Spleen (tissue), 11 donors: ENCODE measurements at regions not wholly inside any gene's neighbourhood (a gene's known extent, or its start where the extent isn't known, plus 50 kb on each side); places are given as distances from the start of the nearest gene placed in this dataset.

Experiments used
- DNase-seq: peaks from one replicate; pipeline ENCODE4 v3.0.0-alpha.2; 2020
- H3K27ac ChIP-seq, 8 donors: fragments of 200-600 bp; sonication (generic) in 7 of 8; 1 replicate in 4 of 8; 2 replicates in 4 of 8; pipeline versions ENCODE4 v1.5.0 to v1.8.0; 2016 to 2021; ENCODE audit warnings: inconsistent platforms in 4 of 8, mild to moderate bottlenecking in 4 of 8, moderate library complexity in 1 of 8
- H3K27me3 ChIP-seq, 7 donors: fragments of 200-600 bp; sonication (generic) in 6 of 7; replicated peaks in 1 of 7; 1 replicate in 4 of 7; 2 replicates in 3 of 7; pipeline versions ENCODE4 v1.5.0 to v1.8.0; 2016 to 2021; ENCODE audit warnings: inconsistent platforms in 3 of 7, mild to moderate bottlenecking in 1 of 7
- H3K36me3 ChIP-seq, 6 donors: fragments of 200-600 bp; sonication (generic) in 5 of 6; 1 replicate in 4 of 6; 2 replicates in 2 of 6; pipeline versions ENCODE4 v1.5.0 to v1.8.0; 2016 to 2021; ENCODE audit warnings: inconsistent platforms in 2 of 6
- H3K4me1 ChIP-seq, 6 donors: fragments of 200-600 bp; sonication (generic) in 5 of 6; 1 replicate in 3 of 6; 2 replicates in 3 of 6; pipeline versions ENCODE4 v1.5.0 to v1.8.0; 2016 to 2021; ENCODE audit warnings: inconsistent platforms in 3 of 6
- H3K4me3 ChIP-seq, 8 donors: fragments of 200-600 bp; sonication (generic) in 7 of 8; 1 replicate in 4 of 8; 2 replicates in 4 of 8; pipeline versions ENCODE4 v1.5.0 to v1.8.0; 2016 to 2021; ENCODE audit warnings: inconsistent platforms in 4 of 8, mild to moderate bottlenecking in 4 of 8, moderate library complexity in 2 of 8
- H3K9me3 ChIP-seq, 8 donors: fragments of 200-600 bp; sonication (generic) in 7 of 8; 1 replicate in 4 of 8; 2 replicates in 4 of 8; pipeline versions ENCODE4 v1.5.0 to v1.8.0; 2016 to 2021; ENCODE audit warnings: inconsistent platforms in 4 of 8
- POLR2A ChIP-seq, 3 donors: fragments of 450-650 bp; IDR thresholded peaks; one replicate each; pipeline ENCODE4 v1.5.1; 2017; ENCODE audit warnings: antibody characterized with exemption in 3 of 3, mild to moderate bottlenecking in 1 of 3
- POLR2AphosphoS5 ChIP-seq, 3 donors: sonication (generic); formaldehyde crosslinking; IDR thresholded peaks; one replicate each; pipeline ENCODE4 v1.5.1; 2017; ENCODE audit warnings: antibody characterized with exemption in 3 of 3
- WGBS, 5 donors: extraction: QIAGEN DNeasy Blood & Tissue Kit in 3 of 5; methylation state at CpG; one replicate each; pipeline versions ENCODE4 v1.1.5 to v1.1.7; 2013 to 2018; 5-methylcytosine and 5-hydroxymethylcytosine counted together
- intact Hi-C: fragments of 100-400 bp; cut with DNase I; formaldehyde crosslinking; loops from one replicate; pipeline ENCODE4 v1.15.0; 2023; ENCODE audit warnings: low total_unique reads
- TF ChIP-seq, protein P1 (sequence below), 11 experiments: fragments of 200-600 bp in 7 of 11; fragments of 450-650 bp in 4 of 11; sonication (generic) in 4 of 11; IDR thresholded peaks in 8 of 11; conservative IDR thresholded peaks in 3 of 11; 1 replicate in 7 of 11; 2 replicates in 4 of 11; pipeline versions ENCODE4 v1.4.0 to v1.8.0; 2016 to 2021; ENCODE audit warnings: antibody characterized with exemption in 11 of 11, inconsistent platforms in 4 of 11, mild to moderate bottlenecking in 1 of 11
- donor health status: healthy with polysubstance abuse.
- donor health status: DM: no; HTN: no; CAD: no; lungs with moderate emphysema.
- donor health status: DM: no; HTN: no; CAD: no.
- donor health status: Bipolar disorder and iron deficiency.
- donor health status: healthy.
- donor health status: DM: no; HTN: no; CAD: no.
- donor health status: DM: yes; HTN: yes; CAD: no.

GRCh38 chr15:36502509-36502908, 76.9 kb upstream of the CDIN1 start:
- Histone ChIP-seq H3K27me3 (peaks cover 0 to 4% (median 0%) of the 10 kb centered on the region in 7 donors), H3K4me1 (no peaks in the 10 kb centered on the region), H3K27ac (no peak overlapping the region), H3K9me3 (no peaks in the 10 kb centered on the region), H3K36me3 (no peaks in the 10 kb centered on the region), H3K4me3 (no peak overlapping the region)
- intact Hi-C loops = no loop called here
- WGBS, 5 donors = 72 to 89% (median 80%) methylated on average over 1 of the region's 1 CpG
- DNase-seq = no peak
- no peak for TF ChIP-seq POLR2AphosphoS5 (IDR thresholded peaks at IDR 0.05)
- no peak for TF ChIP-seq POLR2A (IDR thresholded peaks at IDR 0.05)
- TF ChIP-seq, protein P1, sequence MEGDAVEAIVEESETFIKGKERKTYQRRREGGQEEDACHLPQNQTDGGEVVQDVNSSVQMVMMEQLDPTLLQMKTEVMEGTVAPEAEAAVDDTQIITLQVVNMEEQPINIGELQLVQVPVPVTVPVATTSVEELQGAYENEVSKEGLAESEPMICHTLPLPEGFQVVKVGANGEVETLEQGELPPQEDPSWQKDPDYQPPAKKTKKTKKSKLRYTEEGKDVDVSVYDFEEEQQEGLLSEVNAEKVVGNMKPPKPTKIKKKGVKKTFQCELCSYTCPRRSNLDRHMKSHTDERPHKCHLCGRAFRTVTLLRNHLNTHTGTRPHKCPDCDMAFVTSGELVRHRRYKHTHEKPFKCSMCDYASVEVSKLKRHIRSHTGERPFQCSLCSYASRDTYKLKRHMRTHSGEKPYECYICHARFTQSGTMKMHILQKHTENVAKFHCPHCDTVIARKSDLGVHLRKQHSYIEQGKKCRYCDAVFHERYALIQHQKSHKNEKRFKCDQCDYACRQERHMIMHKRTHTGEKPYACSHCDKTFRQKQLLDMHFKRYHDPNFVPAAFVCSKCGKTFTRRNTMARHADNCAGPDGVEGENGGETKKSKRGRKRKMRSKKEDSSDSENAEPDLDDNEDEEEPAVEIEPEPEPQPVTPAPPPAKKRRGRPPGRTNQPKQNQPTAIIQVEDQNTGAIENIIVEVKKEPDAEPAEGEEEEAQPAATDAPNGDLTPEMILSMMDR (IDR thresholded peaks at IDR 0.05 in 8 of 11, conservative IDR thresholded peaks at IDR 0.05 in 3 of 11) = no peak

GRCh38 chr15:36506733-36507356, 72.6 kb upstream of the CDIN1 start:
- no peaks in the 10 kb centered on the region for H3K36me3 ChIP-seq
- WGBS, 5 donors = 51 to 61% (median 57%) methylated on average over 3 of the region's 3 CpGs
- no peak for DNase-seq
- no peaks in the 10 kb centered on the region for H3K27me3 ChIP-seq
- TF ChIP-seq POLR2A (IDR thresholded peaks at IDR 0.05) (no peak), POLR2AphosphoS5 (IDR thresholded peaks at IDR 0.05) (no peak)
- TF ChIP-seq, protein P1 (IDR thresholded peaks at IDR 0.05 in 8 of 11, conservative IDR thresholded peaks at IDR 0.05 in 3 of 11) = no peak
- H3K27ac ChIP-seq = no peak overlapping the region
- H3K9me3 ChIP-seq = no peaks in the 10 kb centered on the region
- intact Hi-C loops = no loop called here
- no peak overlapping the region for H3K4me3 ChIP-seq
- H3K4me1 ChIP-seq = no peaks in the 10 kb centered on the region

DNA sequence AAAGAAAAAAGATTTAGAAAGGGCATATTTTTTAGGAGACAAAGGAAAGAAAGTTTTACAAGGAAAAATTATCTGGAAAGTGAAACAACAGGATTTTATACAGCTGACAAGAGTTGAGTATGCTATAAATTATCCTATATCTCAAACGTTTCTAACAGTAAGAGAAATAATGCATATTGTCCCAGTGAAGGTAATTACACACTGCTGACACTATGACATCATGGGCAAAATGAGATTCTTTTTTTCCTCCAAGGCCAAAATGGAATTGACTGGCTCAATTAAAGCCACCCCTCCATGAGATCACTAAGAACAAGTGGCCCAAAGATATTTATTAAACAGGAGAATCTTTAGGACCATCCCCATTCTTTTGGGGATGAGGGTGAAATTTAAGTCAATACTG, 72.0 kb upstream of the CDIN1 start:
- TF ChIP-seq POLR2A (IDR thresholded peaks at IDR 0.05) (no peak), POLR2AphosphoS5 (IDR thresholded peaks at IDR 0.05) (no peak)
- TF ChIP-seq, protein P1 (IDR thresholded peaks at IDR 0.05 in 8 of 11, conservative IDR thresholded peaks at IDR 0.05 in 3 of 11) = no peak
- Histone ChIP-seq H3K4me3 (no peak overlapping the region), H3K9me3 (no peaks in the 10 kb centered on the region), H3K4me1 (no peaks in the 10 kb centered on the region), H3K27ac (no peak overlapping the region), H3K27me3 (no peaks in the 10 kb centered on the region), H3K36me3 (no peaks in the 10 kb centered on the region)
- 6 to 16% (median 8%) methylated on average over 1 of the region's 1 CpG for WGBS, 5 donors
- DNase-seq = no peak
- intact Hi-C loops = no loop called here

- Histone ChIP-seq H3K4me1 (no peaks in the 10 kb centered on the region), H3K36me3 (no peaks in the 10 kb centered on the region), H3K4me3 (no peak overlapping the region), H3K27me3 (no peaks in the 10 kb centered on the region), H3K9me3 (no peaks in the 10 kb centered on the region), H3K27ac (no peak overlapping the region)
- DNase-seq = no peak
- TF ChIP-seq, protein P1 (IDR thresholded peaks at IDR 0.05 in 8 of 11, conservative IDR thresholded peaks at IDR 0.05 in 3 of 11) = no peak
- no peak for TF ChIP-seq POLR2A (IDR thresholded peaks at IDR 0.05)
- TF ChIP-seq POLR2AphosphoS5 (IDR thresholded peaks at IDR 0.05) = no peak
- 94 to 98% (median 96%) methylated on average over 3 of the region's 3 CpGs for WGBS, 5 donors
- intact Hi-C loops = no loop called here
Observed at GRCh38 chr15:36511594-36511993, 67.8 kb upstream of the CDIN1 start.
